SK-N-MC (cell line): ENCODE measurements at regions not wholly inside any gene's neighbourhood (a gene's known extent, or its start where the extent isn't known, plus 50 kb on each side); places are given as distances from the start of the nearest gene placed in this dataset.

Experiments used
- EZH2 ChIP-seq: fragments of 200-600 bp; sonication (generic); IDR thresholded peaks from one replicate; pipeline ENCODE4 v1.6.1; 2017; ENCODE audit warnings: antibody characterized with exemption
- POLR2AphosphoS5 ChIP-seq: IDR thresholded peaks from 2 replicates; pipeline ENCODE4 v1.6.1; 2012; ENCODE audit warnings: mild to moderate bottlenecking, low read depth, low read length, borderline replicate concordance

GRCh38 chrX:27276751-27277150 lies 186.4 kb downstream of the PPP4R3C start:
- TF ChIP-seq EZH2 (no peak), POLR2AphosphoS5 (no peak)
